ENCODE measurements at regions not wholly inside any gene's neighbourhood (a gene's known extent, or its start where the extent isn't known, plus 50 kb on each side); places are given as distances from the start of the nearest gene placed in this dataset.

- TF ChIP-seq POLR2A (IDR thresholded peaks at IDR 0.05) (no peak), CTCF (IDR thresholded peaks at IDR 0.05) (no peak)
Observed at GRCh38 chr18:10182009-10182624, 268.3 kb downstream of the VAPA start.
